CD4-positive, alpha-beta T cell (primary cell): ENCODE measurements at regions not wholly inside any gene's neighbourhood (a gene's known extent, or its start where the extent isn't known, plus 50 kb on each side); places are given as distances from the start of the nearest gene placed in this dataset.

Experiments used
- ATAC-seq: fragments of 200-7000 bp; cut with Tn5 transposase; one replicate; pipeline ENCODE4 v1.10.0; 2022; ENCODE audit warnings: mild to moderate bottlenecking; ENCODE audit not compliant: poor library complexity
- CTCF ChIA-PET: fragments of 350-600 bp; sonication (Branson Sonifier 250); formaldehyde crosslinking; loops from one replicate; lab custom pipeline; 2021; ENCODE audit warnings: antibody characterized with exemption, inconsistent platforms; lab: Charles Lee
- POLR2A ChIA-PET: fragments of 350-600 bp; sonication (Branson Sonifier 250); formaldehyde crosslinking; loops from one replicate; lab custom pipeline; 2021; ENCODE audit warnings: antibody characterized with exemption, inconsistent platforms; lab: Charles Lee
- DNase-seq, 14 experiments: peaks; one replicate each; pipeline ENCODE4 v3.0.0-alpha.2; 2013 to 2020; ENCODE audit warnings: mixed read lengths in 2 of 14
- H3K27ac ChIP-seq, 2 donors: one replicate each; pipeline versions ENCODE4 v1.5.1 to v1.7.0; 2013; ENCODE audit warnings: low read length in 2 of 2, low read depth in 1 of 2, mild to moderate bottlenecking in 1 of 2
- H3K27me3 ChIP-seq, 2 experiments: 1 replicate in 1 of 2; 2 replicates in 1 of 2; pipeline versions ENCODE4 v1.6.1 to v1.7.0; 2013; ENCODE audit warnings: low read length in 2 of 2, control low read depth in 1 of 2, mild to moderate bottlenecking in 1 of 2, moderate library complexity in 1 of 2; ENCODE audit not compliant: insufficient read depth in 2 of 2, control insufficient read depth in 1 of 2
- H3K36me3 ChIP-seq: one replicate; pipeline ENCODE4 v1.6.1; 2013; ENCODE audit warnings: low read length, control low read depth; ENCODE audit not compliant: insufficient read depth
- H3K4me1 ChIP-seq: one replicate; pipeline ENCODE4 v1.6.1; 2013; ENCODE audit warnings: low read length, control low read depth; ENCODE audit not compliant: insufficient read depth
- H3K4me3 ChIP-seq: one replicate; pipeline ENCODE4 v1.5.1; 2013; ENCODE audit warnings: mild to moderate bottlenecking, low read length, moderate library complexity
- H3K9me3 ChIP-seq, 2 experiments: 1 replicate in 1 of 2; 2 replicates in 1 of 2; pipeline versions ENCODE4 v1.6.1 to v1.7.0; 2013; ENCODE audit warnings: low read length in 2 of 2, mild to moderate bottlenecking in 2 of 2, control low read depth in 1 of 2, moderate library complexity in 1 of 2; ENCODE audit not compliant: control insufficient read depth in 1 of 2, insufficient read depth in 1 of 2
- H3K27ac Mint-ChIP-seq: one replicate; pipeline ENCODE4 v1.8.0; 2020; ENCODE audit warnings: mixed read lengths
- H3K27me3 Mint-ChIP-seq: one replicate; pipeline ENCODE4 v1.8.0; 2021; ENCODE audit warnings: mixed read lengths
- H3K36me3 Mint-ChIP-seq: one replicate; pipeline ENCODE4 v1.8.0; 2021; ENCODE audit warnings: low read depth, mixed read lengths
- H3K4me1 Mint-ChIP-seq: one replicate; pipeline ENCODE4 v1.8.0; 2021; ENCODE audit warnings: low read depth, mixed read lengths
- H3K4me3 Mint-ChIP-seq: one replicate; pipeline ENCODE4 v1.8.0; 2020; ENCODE audit warnings: mild to moderate bottlenecking, mixed read lengths
- H3K9me3 Mint-ChIP-seq: one replicate; pipeline ENCODE4 v1.8.0; 2020; ENCODE audit warnings: mixed read lengths
- intact Hi-C, 2 experiments: fragments of 100-400 bp; cut with DNase I in 1 of 2; cut with micrococcal nuclease in 1 of 2; formaldehyde crosslinking; loops; one replicate each; pipeline versions ENCODE4 v1.15.1 to v1.9.0; 2023 to 2025; cut with DNase I, micrococcal nuclease
- TF ChIP-seq, protein P1 (sequence below): fragments of 200-600 bp; IDR thresholded peaks from one replicate; pipeline ENCODE4 v1.8.0; 2022; ENCODE audit warnings: antibody characterized with exemption, mild to moderate bottlenecking

DNA sequence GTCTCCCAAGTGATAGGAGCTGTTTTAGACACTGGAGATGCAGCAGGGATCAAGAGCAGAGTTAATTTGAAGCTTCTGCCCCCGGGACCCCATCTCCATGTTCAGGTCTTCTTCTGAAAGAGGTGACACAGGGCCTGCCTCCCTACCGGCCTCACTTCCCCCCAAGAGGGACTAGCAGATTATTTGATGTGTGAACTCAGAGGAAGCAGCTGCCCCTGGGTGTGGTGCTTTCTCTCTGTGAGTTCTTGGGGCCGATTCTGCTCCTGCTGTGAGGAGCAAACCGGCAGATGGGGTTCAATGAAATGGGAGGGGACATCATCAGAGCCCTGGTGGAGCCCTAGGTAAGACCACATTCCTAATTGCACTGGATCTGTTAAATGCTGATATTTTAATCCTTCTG is 193.4 kb downstream of the FBXO15 start:
- Histone ChIP-seq H3K36me3 (no peaks in the 10 kb centered on the region), H3K4me1 (no peaks in the 10 kb centered on the region), H3K9me3 (peaks cover 0 to 3% of the 10 kb centered on the region in 2 experiments), H3K27ac (no peak overlapping the region), H3K27me3 (peaks cover 0 to 2% of the 10 kb centered on the region in 2 experiments), H3K4me3 (no peak overlapping the region)
- Mint-ChIP-seq H3K27ac (no peak overlapping the region), H3K27me3 (peaks cover 8% of the 10 kb centered on the region), H3K4me1 (peaks cover 12% of the 10 kb centered on the region), H3K36me3 (no peaks in the 10 kb centered on the region), H3K9me3 (no peaks in the 10 kb centered on the region), H3K4me3 (no peak overlapping the region)
- ChIA-PET POLR2A (no interaction called here), CTCF (no interaction called here)
- ATAC-seq (no peak), DNase-seq (no peak)
- TF ChIP-seq, protein P1, sequence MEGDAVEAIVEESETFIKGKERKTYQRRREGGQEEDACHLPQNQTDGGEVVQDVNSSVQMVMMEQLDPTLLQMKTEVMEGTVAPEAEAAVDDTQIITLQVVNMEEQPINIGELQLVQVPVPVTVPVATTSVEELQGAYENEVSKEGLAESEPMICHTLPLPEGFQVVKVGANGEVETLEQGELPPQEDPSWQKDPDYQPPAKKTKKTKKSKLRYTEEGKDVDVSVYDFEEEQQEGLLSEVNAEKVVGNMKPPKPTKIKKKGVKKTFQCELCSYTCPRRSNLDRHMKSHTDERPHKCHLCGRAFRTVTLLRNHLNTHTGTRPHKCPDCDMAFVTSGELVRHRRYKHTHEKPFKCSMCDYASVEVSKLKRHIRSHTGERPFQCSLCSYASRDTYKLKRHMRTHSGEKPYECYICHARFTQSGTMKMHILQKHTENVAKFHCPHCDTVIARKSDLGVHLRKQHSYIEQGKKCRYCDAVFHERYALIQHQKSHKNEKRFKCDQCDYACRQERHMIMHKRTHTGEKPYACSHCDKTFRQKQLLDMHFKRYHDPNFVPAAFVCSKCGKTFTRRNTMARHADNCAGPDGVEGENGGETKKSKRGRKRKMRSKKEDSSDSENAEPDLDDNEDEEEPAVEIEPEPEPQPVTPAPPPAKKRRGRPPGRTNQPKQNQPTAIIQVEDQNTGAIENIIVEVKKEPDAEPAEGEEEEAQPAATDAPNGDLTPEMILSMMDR, result no peak
- intact Hi-C loops, result no loop called here

DNA sequence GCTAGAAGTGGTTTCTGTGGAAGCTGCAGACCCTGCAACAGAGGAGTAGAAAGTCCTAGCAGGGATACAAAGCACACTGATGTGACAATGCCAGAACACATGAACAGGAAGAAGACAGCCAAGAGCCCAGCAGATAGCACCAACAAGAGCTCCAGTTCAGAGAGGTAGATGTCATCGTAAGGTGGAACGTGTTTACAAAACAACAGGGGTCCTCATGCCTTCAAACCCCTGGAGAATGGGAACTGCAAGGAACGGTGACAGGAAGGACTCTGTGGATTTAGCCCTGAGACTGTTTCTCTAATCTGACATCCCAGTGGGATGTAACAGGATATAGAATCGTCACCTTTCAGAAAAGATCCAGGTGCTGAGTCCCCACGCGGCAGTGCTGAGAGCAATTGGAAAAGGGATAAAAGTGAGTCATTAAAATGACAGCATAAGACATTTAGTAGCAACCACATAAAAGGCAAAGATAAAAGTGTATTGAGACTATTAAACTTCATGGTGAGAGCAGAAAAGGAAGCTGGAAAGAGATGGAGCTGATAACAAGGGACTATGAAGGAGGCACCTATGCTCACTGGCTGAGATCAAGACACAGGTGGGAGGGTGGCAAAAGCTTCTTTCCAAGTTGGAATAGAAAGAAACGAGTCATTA is 195.2 kb downstream of the FBXO15 start:
- H3K27ac ChIP-seq, result no peak overlapping the region
- H3K4me3 ChIP-seq, result no peak overlapping the region
- ATAC-seq (no peak), DNase-seq (no peak)
- Mint-ChIP-seq H3K4me1 (peaks cover 12% of the 10 kb centered on the region), H3K4me3 (no peak overlapping the region), H3K9me3 (no peaks in the 10 kb centered on the region), H3K36me3 (no peaks in the 10 kb centered on the region), H3K27me3 (peaks cover 8% of the 10 kb centered on the region), H3K27ac (no peak overlapping the region)
- TF ChIP-seq, protein P1, result no peak
- H3K27me3 ChIP-seq, result no peaks in the 10 kb centered on the region
- ChIA-PET CTCF (no interaction called here), POLR2A (no interaction called here)
- H3K9me3 ChIP-seq, result no peaks in the 10 kb centered on the region
- H3K4me1 ChIP-seq, result no peaks in the 10 kb centered on the region
- intact Hi-C loops, result no loop called here
- no peaks in the 10 kb centered on the region for H3K36me3 ChIP-seq

DNA sequence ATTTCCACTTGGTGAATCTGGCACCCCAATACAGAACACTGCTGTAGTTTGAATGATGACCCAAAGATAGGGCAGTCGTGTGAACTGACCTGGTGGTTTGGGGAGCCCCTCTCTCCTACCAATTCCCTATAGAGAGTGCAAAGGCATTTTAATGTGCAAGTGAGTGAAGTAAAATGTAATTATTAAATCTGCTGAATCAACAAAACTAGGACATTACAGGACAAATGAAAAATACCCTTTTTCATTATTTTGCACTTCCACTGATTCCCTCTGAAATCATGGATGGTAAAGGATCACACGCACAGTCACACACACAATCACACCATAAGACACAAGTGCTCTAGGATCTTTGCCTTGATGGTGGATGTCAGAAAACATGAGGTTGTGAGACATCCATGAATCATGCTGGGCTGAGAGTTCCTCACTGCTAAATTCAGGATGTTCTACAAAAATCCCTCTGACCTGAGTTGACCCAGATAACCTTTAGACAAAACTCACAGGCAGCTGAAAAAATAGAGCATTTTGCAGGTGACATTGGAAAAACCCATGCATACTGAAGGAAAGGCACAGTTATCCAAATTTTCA is 197.4 kb downstream of the FBXO15 start:
- H3K4me1 ChIP-seq, result no peaks in the 10 kb centered on the region
- no peak overlapping the region for H3K27ac Mint-ChIP-seq
- no peaks in the 10 kb centered on the region for H3K9me3 ChIP-seq
- no peak overlapping the region for H3K27ac ChIP-seq
- no peak overlapping the region for H3K4me3 Mint-ChIP-seq
- intact Hi-C loops, result no loop called here
- DNase-seq (no peak), ATAC-seq (no peak)
- H3K36me3 ChIP-seq, result no peaks in the 10 kb centered on the region
- TF ChIP-seq, protein P1, result no peak
- H3K4me1 Mint-ChIP-seq, result peaks cover 12% of the 10 kb centered on the region
- ChIA-PET CTCF (interaction anchor here (0.6 kb wide), 1 partner anchor 53 kb away, joined by 3 read pairs; no protein-coding TSS in a partner anchor), POLR2A (no interaction called here)
- peaks cover 5% of the 10 kb centered on the region for H3K27me3 Mint-ChIP-seq
- no peak overlapping the region for H3K4me3 ChIP-seq
- H3K9me3 Mint-ChIP-seq, result no peaks in the 10 kb centered on the region
- H3K36me3 Mint-ChIP-seq, result no peaks in the 10 kb centered on the region
- no peaks in the 10 kb centered on the region for H3K27me3 ChIP-seq
